ENCODE measurements at regions not wholly inside any gene's neighbourhood (a gene's known extent, or its start where the extent isn't known, plus 50 kb on each side); places are given as distances from the start of the nearest gene placed in this dataset.

GRCh38 chr3:150345021-150345538 lies 63.0 kb upstream of the TSC22D2 start:
- TF ChIP-seq EZH2 (IDR thresholded peaks at IDR 0.05) (no peak), POLR2AphosphoS5 (IDR thresholded peaks at IDR 0.05; ENCODE audit: low read depth, low read length) (peak; percentile 77), CTCF (IDR thresholded peaks at IDR 0.05 in 2 of 3, conservative IDR thresholded peaks at IDR 0.05 in 1 of 3; ENCODE audit: borderline replicate concordance in 1 of 3, insufficient read depth in 1 of 3, low read depth in 2 of 3, low read length in 2 of 3) (no peak), MAX (IDR thresholded peaks at IDR 0.05) (peak; percentile 87), JUND (IDR thresholded peaks at IDR 0.05) (peak; percentile 98), SP1 (IDR thresholded peaks at IDR 0.05; ENCODE audit: low read depth) (peak; percentile 99), POLR2A (IDR thresholded peaks at IDR 0.05; ENCODE audit: borderline replicate concordance, extremely low read depth, insufficient read depth, insufficient read length) (no peak)

All from HCT116 (cell line).